ENCODE measurements at regions not wholly inside any gene's neighbourhood (a gene's known extent, or its start where the extent isn't known, plus 50 kb on each side); places are given as distances from the start of the nearest gene placed in this dataset.

GRCh38 chr10:21265622-21266021 is 259.9 kb downstream of the SKIDA1 start:
- TF ChIP-seq EGR1 (IDR thresholded peaks at IDR 0.05) = no peak
- no peak for TF ChIP-seq USF1 (IDR thresholded peaks at IDR 0.05)
- TF ChIP-seq TAF1 (IDR thresholded peaks at IDR 0.05; ENCODE audit: low read depth) = no peak
- TF ChIP-seq TEAD4 (IDR thresholded peaks at IDR 0.05) = no peak
- TF ChIP-seq CREB1 (IDR thresholded peaks at IDR 0.05; ENCODE audit: low read depth) = no peak
- no peak for TF ChIP-seq EP300 (IDR thresholded peaks at IDR 0.05; ENCODE audit: borderline replicate concordance)
- no peak for TF ChIP-seq RAD21 (IDR thresholded peaks at IDR 0.05; ENCODE audit: low read depth)
- TF ChIP-seq REST (IDR thresholded peaks at IDR 0.05; ENCODE audit: low read depth) = no peak
- TF ChIP-seq TCF12 (IDR thresholded peaks at IDR 0.05; ENCODE audit: low read depth) = no peak
- TF ChIP-seq YY1 (IDR thresholded peaks at IDR 0.05; ENCODE audit: low read depth) = no peak
- TF ChIP-seq MAX (IDR thresholded peaks at IDR 0.05) = no peak
- no peak for TF ChIP-seq NFIC (IDR thresholded peaks at IDR 0.05)
- no peak for TF ChIP-seq FOXM1 (IDR thresholded peaks at IDR 0.05; ENCODE audit: borderline replicate concordance, low read depth)
- no peak for TF ChIP-seq CEBPB (IDR thresholded peaks at IDR 0.05)
- TF ChIP-seq ZBTB7A (IDR thresholded peaks at IDR 0.05; ENCODE audit: low read depth) = no peak

- TF ChIP-seq TAF1 (IDR thresholded peaks at IDR 0.05; ENCODE audit: low read depth) (no peak), FOXM1 (IDR thresholded peaks at IDR 0.05; ENCODE audit: borderline replicate concordance, low read depth) (no peak), YY1 (IDR thresholded peaks at IDR 0.05; ENCODE audit: low read depth) (no peak), ZBTB7A (IDR thresholded peaks at IDR 0.05; ENCODE audit: low read depth) (no peak), CREB1 (IDR thresholded peaks at IDR 0.05; ENCODE audit: low read depth) (no peak), EP300 (IDR thresholded peaks at IDR 0.05; ENCODE audit: borderline replicate concordance) (no peak), REST (IDR thresholded peaks at IDR 0.05; ENCODE audit: low read depth) (no peak), USF1 (IDR thresholded peaks at IDR 0.05) (no peak), MAX (IDR thresholded peaks at IDR 0.05) (no peak), CEBPB (IDR thresholded peaks at IDR 0.05) (no peak), TEAD4 (IDR thresholded peaks at IDR 0.05) (no peak), RAD21 (IDR thresholded peaks at IDR 0.05; ENCODE audit: low read depth) (no peak), NFIC (IDR thresholded peaks at IDR 0.05) (no peak), TCF12 (IDR thresholded peaks at IDR 0.05; ENCODE audit: low read depth) (no peak), EGR1 (IDR thresholded peaks at IDR 0.05) (no peak)
Measured at GRCh38 chr10:21264271-21264670, 261.2 kb downstream of the SKIDA1 start.

- no peak for TF ChIP-seq YY1 (IDR thresholded peaks at IDR 0.05; ENCODE audit: low read depth)
Measured at GRCh38 chr10:21263839-21264238, 261.6 kb downstream of the SKIDA1 start.

GRCh38 chr10:21263263-21263803 is 262.1 kb downstream of the SKIDA1 start:
- TF ChIP-seq TCF12 (IDR thresholded peaks at IDR 0.05; ENCODE audit: low read depth) = no peak
- no peak for TF ChIP-seq USF1 (IDR thresholded peaks at IDR 0.05)
- no peak for TF ChIP-seq TAF1 (IDR thresholded peaks at IDR 0.05; ENCODE audit: low read depth)
- TF ChIP-seq CREB1 (IDR thresholded peaks at IDR 0.05; ENCODE audit: low read depth) = no peak
- no peak for TF ChIP-seq REST (IDR thresholded peaks at IDR 0.05; ENCODE audit: low read depth)
- TF ChIP-seq EGR1 (IDR thresholded peaks at IDR 0.05) = no peak
- no peak for TF ChIP-seq RAD21 (IDR thresholded peaks at IDR 0.05; ENCODE audit: low read depth)
- no peak for TF ChIP-seq NFIC (IDR thresholded peaks at IDR 0.05)
- no peak for TF ChIP-seq YY1 (IDR thresholded peaks at IDR 0.05; ENCODE audit: low read depth)
- TF ChIP-seq MAX (IDR thresholded peaks at IDR 0.05) = no peak
- TF ChIP-seq TEAD4 (IDR thresholded peaks at IDR 0.05) = no peak
- TF ChIP-seq EP300 (IDR thresholded peaks at IDR 0.05; ENCODE audit: borderline replicate concordance) = no peak
- no peak for TF ChIP-seq ZBTB7A (IDR thresholded peaks at IDR 0.05; ENCODE audit: low read depth)
- TF ChIP-seq CEBPB (IDR thresholded peaks at IDR 0.05) = no peak
- no peak for TF ChIP-seq FOXM1 (IDR thresholded peaks at IDR 0.05; ENCODE audit: borderline replicate concordance, low read depth)

All from Ishikawa (cell line).